GM12891 (cell line): ENCODE measurements at regions not wholly inside any gene's neighbourhood (a gene's known extent, or its start where the extent isn't known, plus 50 kb on each side); places are given as distances from the start of the nearest gene placed in this dataset.

ENCODE experiments used
- POLR2A ChIP-seq: IDR thresholded peaks from 2 replicates; pipeline ENCODE4 v1.6.1; 2011; ENCODE audit warnings: low read depth, low read length, control low read depth
- POLR2AphosphoS5 ChIP-seq: IDR thresholded peaks from 2 replicates; pipeline ENCODE4 v1.6.1; 2011; ENCODE audit warnings: low read depth, low read length, control low read depth

GRCh38 chr18:7381307-7381706 is 150.4 kb downstream of the LRRC30 start:
- TF ChIP-seq POLR2A, result no peak
- TF ChIP-seq POLR2AphosphoS5, result no peak
